ENCODE measurements at regions not wholly inside any gene's neighbourhood (a gene's known extent, or its start where the extent isn't known, plus 50 kb on each side); places are given as distances from the start of the nearest gene placed in this dataset.

GRCh38 chr6:147717991-147718390 is 209.5 kb downstream of the SAMD5 start:
- Histone ChIP-seq H3K4me3 (no peak overlapping the region), H3K27ac (no peak overlapping the region), H3K4me1 (no peaks in the 10 kb centered on the region), H3K36me3 (no peaks in the 10 kb centered on the region), H3K9me3 (peaks cover 0 to 12% (median 0%) of the 10 kb centered on the region in 11 donors), H3K27me3 (no peaks in the 10 kb centered on the region)
- no peak for TF ChIP-seq CTCF (IDR thresholded peaks at IDR 0.05)
- DNase-seq (no peak), ATAC-seq (no peak)
- intact Hi-C loops (cut with DNase I) = no loop called here
- 72 to 80% methylated on average over 5 of the region's 5 CpGs for WGBS, 2 donors

- intact Hi-C loops (cut with DNase I) = no loop called here
- H3K27me3 ChIP-seq = no peaks in the 10 kb centered on the region
- DNase-seq (no peak), ATAC-seq (no peak)
- 90% methylated on average over 4 of the region's 4 CpGs for WGBS, 2 donors
- no peak overlapping the region for H3K27ac ChIP-seq
- no peak overlapping the region for H3K4me3 ChIP-seq
- no peaks in the 10 kb centered on the region for H3K36me3 ChIP-seq
- H3K9me3 ChIP-seq = peaks cover 0 to 17% (median 0%) of the 10 kb centered on the region in 11 donors
- no peaks in the 10 kb centered on the region for H3K4me1 ChIP-seq
- TF ChIP-seq CTCF (IDR thresholded peaks at IDR 0.05) = no peak
Observed at GRCh38 chr6:147722158-147722557, 213.7 kb downstream of the SAMD5 start.

GRCh38 chr6:147724454-147724853 is 216.0 kb downstream of the SAMD5 start:
- H3K9me3 ChIP-seq = peaks cover 0 to 17% (median 3%) of the 10 kb centered on the region in 11 donors
- 84 to 92% methylated on average over 2 of the region's 2 CpGs for WGBS, 2 donors
- H3K27ac ChIP-seq = no peak overlapping the region
- ATAC-seq (no peak), DNase-seq (no peak)
- no peaks in the 10 kb centered on the region for H3K36me3 ChIP-seq
- TF ChIP-seq CTCF (IDR thresholded peaks at IDR 0.05) = no peak
- H3K27me3 ChIP-seq = no peaks in the 10 kb centered on the region
- intact Hi-C loops (cut with DNase I) = no loop called here
- no peak overlapping the region for H3K4me3 ChIP-seq
- no peaks in the 10 kb centered on the region for H3K4me1 ChIP-seq

- Histone ChIP-seq H3K27ac (no peak overlapping the region), H3K4me1 (no peaks in the 10 kb centered on the region), H3K4me3 (no peak overlapping the region), H3K36me3 (no peaks in the 10 kb centered on the region), H3K9me3 (peaks cover 0 to 17% (median 3%) of the 10 kb centered on the region in 11 donors), H3K27me3 (no peaks in the 10 kb centered on the region)
- WGBS, 2 donors = 93 to 96% methylated on average over 3 of the region's 3 CpGs
- DNase-seq (no peak), ATAC-seq (no peak)
- intact Hi-C loops (cut with DNase I) = loop anchor here in 1 of 10 donors (1.0 kb wide), 1 partner anchor 30 kb away; no protein-coding TSS in a partner anchor
- TF ChIP-seq CTCF (IDR thresholded peaks at IDR 0.05) = no peak
Observed at GRCh38 chr6:147726342-147726741, 217.9 kb downstream of the SAMD5 start.

Measured in heart right ventricle (tissue), 16 donors.